Heart right ventricle (tissue), 16 donors: ENCODE measurements at regions not wholly inside any gene's neighbourhood (a gene's known extent, or its start where the extent isn't known, plus 50 kb on each side); places are given as distances from the start of the nearest gene placed in this dataset.

ENCODE experiments used
- ATAC-seq, 8 donors: fragments of 200-7000 bp; cut with Tn5 transposase; one replicate each; pipeline ENCODE4 v1.9.1; 2020; ENCODE audit warnings: mild to moderate bottlenecking in 8 of 8, moderate library complexity in 8 of 8, moderate number of reproducible peaks in 1 of 8
- DNase-seq, 2 donors: peaks; one replicate each; pipeline ENCODE4 v3.0.0-alpha.2; 2020
- H3K27ac ChIP-seq, 10 donors: fragments of 200-600 bp; sonication (generic) in 2 of 10; one replicate each; pipeline versions ENCODE4 v1.5.0 to v1.8.0; 2020 to 2022; ENCODE audit warnings: mild to moderate bottlenecking in 3 of 10
- H3K27me3 ChIP-seq, 7 donors: fragments of 200-600 bp; one replicate each; pipeline ENCODE4 v1.8.0; 2021 to 2022; ENCODE audit warnings: mild to moderate bottlenecking in 2 of 7
- H3K36me3 ChIP-seq, 9 donors: fragments of 200-600 bp; sonication (generic) in 1 of 9; one replicate each; pipeline versions ENCODE4 v1.5.0 to v1.8.0; 2020 to 2022; ENCODE audit warnings: mild to moderate bottlenecking in 2 of 9
- H3K4me1 ChIP-seq, 9 donors: fragments of 200-600 bp; sonication (generic) in 1 of 9; one replicate each; pipeline versions ENCODE4 v1.5.0 to v1.8.0; 2020 to 2022; ENCODE audit warnings: mild to moderate bottlenecking in 4 of 9
- H3K4me3 ChIP-seq, 10 donors: fragments of 200-600 bp; sonication (generic) in 2 of 10; one replicate each; pipeline versions ENCODE4 v1.5.0 to v1.8.0; 2020 to 2022; ENCODE audit warnings: mild to moderate bottlenecking in 7 of 10, moderate library complexity in 2 of 10
- H3K9me3 ChIP-seq, 11 donors: fragments of 200-600 bp in 10 of 11; sonication (generic) in 2 of 11; one replicate each; pipeline versions ENCODE4 v1.5.0 to v1.8.0; 2013 to 2022; ENCODE audit warnings: mild to moderate bottlenecking in 2 of 11, control low read depth in 1 of 11, moderate library complexity in 1 of 11
- CTCF ChIP-seq, 9 donors: fragments of 200-600 bp; sonication (generic) in 2 of 9; IDR thresholded peaks; one replicate each; pipeline versions ENCODE4 v1.5.0 to v1.8.0; 2021 to 2022; ENCODE audit warnings: antibody characterized with exemption in 9 of 9, mild to moderate bottlenecking in 5 of 9, moderate library complexity in 1 of 9
- WGBS, 2 donors: extraction: QIAGEN DNeasy Blood & Tissue Kit; methylation state at CpG; one replicate each; pipeline ENCODE4 v1.1.7; 2013; ENCODE audit warnings: inconsistent platforms in 1 of 2; 5-methylcytosine and 5-hydroxymethylcytosine counted together
- intact Hi-C, 10 donors: fragments of 100-400 bp; cut with DNase I; formaldehyde crosslinking; loops; one replicate each; pipeline versions ENCODE4 v1.11.1 to v1.14.2; 2022
- donor health status: Arrhythmogenic right ventricular cardiomyopathy.
- donor health status: ischemic (EF 13 %, LVEDD 7.1; RV severe dilation, severe dysfunction).
- donor health status: healthy with polysubstance abuse.
- donor health status: DM: no; HTN: yes; CAD: no.
- donor health status: DM: no; HTN: no; CAD: no.
- donor health status: ischemic (EF 25% LVEDD 6.9; RV normal size, moderate dysfunction).
- donor health status: ischemic (EF 25% LVEDD 5.7; RV mildly dilated, moderate dysfunction).
- donor health status: healthy.
- donor health status: DM: yes; HTN: yes; CAD: no.
- donor health status: Ischemic cardiomyopathy.
- donor health status: ischemic (EF 35%, LVEDD 5.7; RV mildly dilated, moderate dysfunction).
- donor health status: nonischemic (EF 11% LVEDD 7.7; RV severe dilation, severe dysfunction).
- donor health status: DM: yes; HTN: yes; CAD: no.
- donor health status: PGD.
- donor health status: ischemic (EF 29% LVEDD 5.4; RV normal size, mild dysfunction).
- donor health status: nonischemic (EF 23%, LVEDD 6.1; RV moderate dilation, normal function).

- WGBS, 2 donors = 42 to 66% methylated on average over 5 of the region's 5 CpGs
- Histone ChIP-seq H3K4me1 (peaks cover 0 to 6% (median 0%) of the 10 kb centered on the region in 9 donors), H3K4me3 (no peak overlapping the region), H3K27me3 (peaks cover 0 to 3% (median 0%) of the 10 kb centered on the region in 7 donors), H3K9me3 (no peaks in the 10 kb centered on the region), H3K27ac (no peak overlapping the region), H3K36me3 (no peaks in the 10 kb centered on the region)
- ATAC-seq (peak in 3 of 8 donors; percentile 43 to 67 (median 49)), DNase-seq (no peak)
- TF ChIP-seq CTCF (IDR thresholded peaks at IDR 0.05) = no peak
- intact Hi-C loops = loop anchor here in 1 of 10 donors (10.0 kb wide), 1 partner anchor 57 kb away; no protein-coding TSS in a partner anchor
These were observed 78.3 kb downstream of the IRX3 start for GRCh38 chr16:54208237-54208636.

- no peaks in the 10 kb centered on the region for H3K36me3 ChIP-seq
- no peaks in the 10 kb centered on the region for H3K9me3 ChIP-seq
- DNase-seq (no peak), ATAC-seq (peak in 1 of 8 donors; percentile 6)
- H3K27ac ChIP-seq = no peak overlapping the region
- no peak for TF ChIP-seq CTCF (IDR thresholded peaks at IDR 0.05)
- 69 to 73% methylated on average over 15 of the region's 15 CpGs for WGBS, 2 donors
- H3K4me1 ChIP-seq = peaks cover 0 to 4% (median 0%) of the 10 kb centered on the region in 9 donors
- H3K27me3 ChIP-seq = peaks cover 0 to 3% (median 0%) of the 10 kb centered on the region in 7 donors
- intact Hi-C loops = loop anchor here in 1 of 10 donors (10.0 kb wide), 1 partner anchor 57 kb away; no protein-coding TSS in a partner anchor
- no peak overlapping the region for H3K4me3 ChIP-seq
These were observed 78.8 kb downstream of the IRX3 start for GRCh38 chr16:54207837-54208236.

- 91 to 92% methylated on average over 7 of the region's 7 CpGs for WGBS, 2 donors
- H3K4me1 ChIP-seq = peaks cover 0 to 4% (median 0%) of the 10 kb centered on the region in 9 donors
- H3K36me3 ChIP-seq = no peaks in the 10 kb centered on the region
- no peak for TF ChIP-seq CTCF (IDR thresholded peaks at IDR 0.05)
- no peak overlapping the region for H3K4me3 ChIP-seq
- H3K27me3 ChIP-seq = peaks cover 0 to 3% (median 0%) of the 10 kb centered on the region in 7 donors
- H3K27ac ChIP-seq = no peak overlapping the region
- intact Hi-C loops = loop anchor here in 1 of 10 donors (10.0 kb wide), 1 partner anchor 60 kb away; no protein-coding TSS in a partner anchor
- no peak for ATAC-seq
- no peaks in the 10 kb centered on the region for H3K9me3 ChIP-seq
- DNase-seq = no peak
These were observed 81.8 kb downstream of the IRX3 start for GRCh38 chr16:54204756-54205155.

GRCh38 chr16:54203851-54204505 lies 82.6 kb downstream of the IRX3 start:
- Histone ChIP-seq H3K9me3 (no peaks in the 10 kb centered on the region), H3K36me3 (no peaks in the 10 kb centered on the region), H3K4me1 (peaks cover 0 to 7% (median 0%) of the 10 kb centered on the region in 9 donors), H3K27me3 (peaks cover 0 to 3% (median 0%) of the 10 kb centered on the region in 7 donors), H3K27ac (no peak overlapping the region), H3K4me3 (no peak overlapping the region)
- ATAC-seq (no peak), DNase-seq (no peak)
- no peak for TF ChIP-seq CTCF (IDR thresholded peaks at IDR 0.05)
- intact Hi-C loops = loop anchor here in 1 of 10 donors (10.0 kb wide), 1 partner anchor 61 kb away; no protein-coding TSS in a partner anchor
- WGBS, 2 donors = 76 to 81% methylated on average over 11 of the region's 11 CpGs
